GM12891 (cell line): ENCODE measurements at regions not wholly inside any gene's neighbourhood (a gene's known extent, or its start where the extent isn't known, plus 50 kb on each side); places are given as distances from the start of the nearest gene placed in this dataset.

Experiments
- POLR2A ChIP-seq: IDR thresholded peaks from 2 replicates; pipeline ENCODE4 v1.6.1; 2011; ENCODE audit warnings: low read depth, low read length, control low read depth
- POLR2AphosphoS5 ChIP-seq: IDR thresholded peaks from 2 replicates; pipeline ENCODE4 v1.6.1; 2011; ENCODE audit warnings: low read depth, low read length, control low read depth
- TAF1 ChIP-seq: IDR thresholded peaks from 2 replicates; pipeline ENCODE4 v1.6.1; 2011; ENCODE audit warnings: low read depth, low read length, control low read depth

DNA sequence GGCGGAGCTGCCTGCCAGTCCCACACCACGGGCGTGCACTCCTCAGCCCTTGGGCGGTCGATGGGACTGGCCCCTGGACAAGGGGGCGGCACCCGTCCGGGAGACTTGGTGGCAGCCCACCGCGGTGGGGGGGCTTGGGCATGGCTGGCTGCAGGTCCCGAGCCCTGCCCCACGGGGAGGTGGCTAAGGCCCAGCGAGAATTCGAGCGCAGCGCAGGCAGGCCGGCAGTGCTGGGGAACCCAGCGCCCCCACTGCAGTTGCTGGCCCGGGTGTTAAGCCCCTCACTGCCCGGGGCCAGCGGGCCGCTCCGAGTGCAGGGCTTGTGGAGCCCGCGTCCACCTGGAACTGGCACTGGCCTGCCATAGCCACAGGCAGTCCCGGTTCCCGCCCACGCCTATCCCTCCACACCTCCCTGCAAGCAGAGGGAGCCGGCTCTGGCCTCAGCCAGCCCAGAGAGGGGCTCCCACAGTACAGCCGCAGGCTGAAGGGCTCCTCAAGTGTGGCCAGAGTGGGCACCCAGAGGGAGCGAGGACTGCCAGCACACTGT is 742.9 kb upstream of the DDX18 start:
- TF ChIP-seq TAF1 (no peak), POLR2A (no peak), POLR2AphosphoS5 (no peak)
